Upper lobe of left lung (tissue), 4 donors: ENCODE measurements at regions not wholly inside any gene's neighbourhood (a gene's known extent, or its start where the extent isn't known, plus 50 kb on each side); places are given as distances from the start of the nearest gene placed in this dataset.

Experiments used
- POLR2A ChIP-seq, 4 donors: fragments of 450-650 bp; IDR thresholded peaks; one replicate each; pipeline ENCODE4 v1.5.1; 2016 to 2017; ENCODE audit warnings: antibody characterized with exemption in 4 of 4, mild to moderate bottlenecking in 2 of 4
- TF ChIP-seq, protein P1 (sequence below), 6 experiments: fragments of 450-650 bp in 4 of 6; fragments of 200-600 bp in 2 of 6; sonication (generic) in 2 of 6; IDR thresholded peaks; one replicate each; pipeline ENCODE4 v1.5.1; 2016 to 2019; ENCODE audit warnings: antibody characterized with exemption in 6 of 6

DNA sequence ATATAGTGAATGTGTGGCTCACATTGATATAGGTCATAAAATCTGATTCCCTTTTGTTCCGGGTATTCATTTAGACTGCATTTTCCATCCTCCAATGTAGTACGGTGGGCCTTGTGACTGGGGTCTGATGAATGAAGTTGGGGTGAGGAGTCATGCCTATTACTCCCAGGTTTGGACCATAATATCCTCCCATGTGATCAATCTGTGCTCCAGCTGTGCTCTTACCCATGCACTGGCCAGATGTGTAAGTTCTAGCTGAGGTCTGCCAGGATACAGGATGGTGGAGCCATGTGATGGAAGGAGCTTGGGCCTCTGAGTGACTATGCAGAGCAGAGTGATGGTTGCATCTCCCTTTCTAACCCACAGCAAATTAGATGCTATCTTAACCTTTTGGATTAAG lies 1034.0 kb upstream of the TMEM132C start:
- TF ChIP-seq, protein P1, sequence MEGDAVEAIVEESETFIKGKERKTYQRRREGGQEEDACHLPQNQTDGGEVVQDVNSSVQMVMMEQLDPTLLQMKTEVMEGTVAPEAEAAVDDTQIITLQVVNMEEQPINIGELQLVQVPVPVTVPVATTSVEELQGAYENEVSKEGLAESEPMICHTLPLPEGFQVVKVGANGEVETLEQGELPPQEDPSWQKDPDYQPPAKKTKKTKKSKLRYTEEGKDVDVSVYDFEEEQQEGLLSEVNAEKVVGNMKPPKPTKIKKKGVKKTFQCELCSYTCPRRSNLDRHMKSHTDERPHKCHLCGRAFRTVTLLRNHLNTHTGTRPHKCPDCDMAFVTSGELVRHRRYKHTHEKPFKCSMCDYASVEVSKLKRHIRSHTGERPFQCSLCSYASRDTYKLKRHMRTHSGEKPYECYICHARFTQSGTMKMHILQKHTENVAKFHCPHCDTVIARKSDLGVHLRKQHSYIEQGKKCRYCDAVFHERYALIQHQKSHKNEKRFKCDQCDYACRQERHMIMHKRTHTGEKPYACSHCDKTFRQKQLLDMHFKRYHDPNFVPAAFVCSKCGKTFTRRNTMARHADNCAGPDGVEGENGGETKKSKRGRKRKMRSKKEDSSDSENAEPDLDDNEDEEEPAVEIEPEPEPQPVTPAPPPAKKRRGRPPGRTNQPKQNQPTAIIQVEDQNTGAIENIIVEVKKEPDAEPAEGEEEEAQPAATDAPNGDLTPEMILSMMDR (IDR thresholded peaks at IDR 0.05) = no peak
- no peak for TF ChIP-seq POLR2A (IDR thresholded peaks at IDR 0.05)
